ENCODE measurements at regions not wholly inside any gene's neighbourhood (a gene's known extent, or its start where the extent isn't known, plus 50 kb on each side); places are given as distances from the start of the nearest gene placed in this dataset.

GRCh38 chr13:39269004-39269403 lies 230.7 kb downstream of the NHLRC3 start:
- TF ChIP-seq, protein P1, sequence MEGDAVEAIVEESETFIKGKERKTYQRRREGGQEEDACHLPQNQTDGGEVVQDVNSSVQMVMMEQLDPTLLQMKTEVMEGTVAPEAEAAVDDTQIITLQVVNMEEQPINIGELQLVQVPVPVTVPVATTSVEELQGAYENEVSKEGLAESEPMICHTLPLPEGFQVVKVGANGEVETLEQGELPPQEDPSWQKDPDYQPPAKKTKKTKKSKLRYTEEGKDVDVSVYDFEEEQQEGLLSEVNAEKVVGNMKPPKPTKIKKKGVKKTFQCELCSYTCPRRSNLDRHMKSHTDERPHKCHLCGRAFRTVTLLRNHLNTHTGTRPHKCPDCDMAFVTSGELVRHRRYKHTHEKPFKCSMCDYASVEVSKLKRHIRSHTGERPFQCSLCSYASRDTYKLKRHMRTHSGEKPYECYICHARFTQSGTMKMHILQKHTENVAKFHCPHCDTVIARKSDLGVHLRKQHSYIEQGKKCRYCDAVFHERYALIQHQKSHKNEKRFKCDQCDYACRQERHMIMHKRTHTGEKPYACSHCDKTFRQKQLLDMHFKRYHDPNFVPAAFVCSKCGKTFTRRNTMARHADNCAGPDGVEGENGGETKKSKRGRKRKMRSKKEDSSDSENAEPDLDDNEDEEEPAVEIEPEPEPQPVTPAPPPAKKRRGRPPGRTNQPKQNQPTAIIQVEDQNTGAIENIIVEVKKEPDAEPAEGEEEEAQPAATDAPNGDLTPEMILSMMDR (IDR thresholded peaks at IDR 0.05): no peak
- TF ChIP-seq TCF7L2 (IDR thresholded peaks at IDR 0.05; ENCODE audit: low read depth, low read length): no peak
- TF ChIP-seq, protein P2, sequence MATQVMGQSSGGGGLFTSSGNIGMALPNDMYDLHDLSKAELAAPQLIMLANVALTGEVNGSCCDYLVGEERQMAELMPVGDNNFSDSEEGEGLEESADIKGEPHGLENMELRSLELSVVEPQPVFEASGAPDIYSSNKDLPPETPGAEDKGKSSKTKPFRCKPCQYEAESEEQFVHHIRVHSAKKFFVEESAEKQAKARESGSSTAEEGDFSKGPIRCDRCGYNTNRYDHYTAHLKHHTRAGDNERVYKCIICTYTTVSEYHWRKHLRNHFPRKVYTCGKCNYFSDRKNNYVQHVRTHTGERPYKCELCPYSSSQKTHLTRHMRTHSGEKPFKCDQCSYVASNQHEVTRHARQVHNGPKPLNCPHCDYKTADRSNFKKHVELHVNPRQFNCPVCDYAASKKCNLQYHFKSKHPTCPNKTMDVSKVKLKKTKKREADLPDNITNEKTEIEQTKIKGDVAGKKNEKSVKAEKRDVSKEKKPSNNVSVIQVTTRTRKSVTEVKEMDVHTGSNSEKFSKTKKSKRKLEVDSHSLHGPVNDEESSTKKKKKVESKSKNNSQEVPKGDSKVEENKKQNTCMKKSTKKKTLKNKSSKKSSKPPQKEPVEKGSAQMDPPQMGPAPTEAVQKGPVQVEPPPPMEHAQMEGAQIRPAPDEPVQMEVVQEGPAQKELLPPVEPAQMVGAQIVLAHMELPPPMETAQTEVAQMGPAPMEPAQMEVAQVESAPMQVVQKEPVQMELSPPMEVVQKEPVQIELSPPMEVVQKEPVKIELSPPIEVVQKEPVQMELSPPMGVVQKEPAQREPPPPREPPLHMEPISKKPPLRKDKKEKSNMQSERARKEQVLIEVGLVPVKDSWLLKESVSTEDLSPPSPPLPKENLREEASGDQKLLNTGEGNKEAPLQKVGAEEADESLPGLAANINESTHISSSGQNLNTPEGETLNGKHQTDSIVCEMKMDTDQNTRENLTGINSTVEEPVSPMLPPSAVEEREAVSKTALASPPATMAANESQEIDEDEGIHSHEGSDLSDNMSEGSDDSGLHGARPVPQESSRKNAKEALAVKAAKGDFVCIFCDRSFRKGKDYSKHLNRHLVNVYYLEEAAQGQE (IDR thresholded peaks at IDR 0.05; ENCODE audit: insufficient read depth in 1 of 2, low read depth in 2 of 2, low read length in 1 of 2): no peak
